VCaP (cell line): ENCODE measurements at regions not wholly inside any gene's neighbourhood (a gene's known extent, or its start where the extent isn't known, plus 50 kb on each side); places are given as distances from the start of the nearest gene placed in this dataset.
"Not testable (repeated sequence)": the region's sequence is repeated elsewhere in the genome, so short reads cannot be mapped to it uniquely, and the experiment has no call there.

Experiments
- H3K27ac ChIP-seq: fragments of 450-650 bp; 2 replicates; pipeline ENCODE4 v1.5.1; 2017
- CTCF ChIP-seq: fragments of 450-650 bp; conservative IDR thresholded peaks from 2 replicates; pipeline ENCODE4 v1.5.1; 2017; ENCODE audit warnings: mild to moderate bottlenecking, moderate library complexity

- TF ChIP-seq CTCF: no peak
- no peak overlapping the region for H3K27ac ChIP-seq
Measured at GRCh38 chr4:31714238-31714637, 994.1 kb downstream of the PCDH7 start.

GRCh38 chr4:31715302-31715701 lies 995.1 kb downstream of the PCDH7 start:
- TF ChIP-seq CTCF: no peak
- no peak overlapping the region for H3K27ac ChIP-seq

- no peak overlapping the region for H3K27ac ChIP-seq
- TF ChIP-seq CTCF: no peak
Measured at GRCh38 chr4:31727030-31727429, 1006.9 kb downstream of the PCDH7 start.

- no peak for TF ChIP-seq CTCF
Measured at GRCh38 chr4:31735004-31735403, 1014.8 kb downstream of the PCDH7 start.

GRCh38 chr4:31737419-31737818 lies 1017.2 kb downstream of the PCDH7 start:
- no peak for TF ChIP-seq CTCF
- no peak overlapping the region for H3K27ac ChIP-seq

More at GRCh38 chr4:31735004-31735403, 1014.8 kb downstream of the PCDH7 start:
- H3K27ac ChIP-seq: no peak overlapping the region

- TF ChIP-seq CTCF: no peak
- no peak overlapping the region for H3K27ac ChIP-seq
Measured at GRCh38 chr4:31741326-31741725, 1021.2 kb downstream of the PCDH7 start.

- TF ChIP-seq CTCF: no peak
Measured at GRCh38 chr4:31748382-31748781, 1028.2 kb downstream of the PCDH7 start.

GRCh38 chr4:31750581-31750980 lies 1030.4 kb downstream of the PCDH7 start:
- H3K27ac ChIP-seq: not testable (repeated sequence)

More at GRCh38 chr4:31748382-31748781, 1028.2 kb downstream of the PCDH7 start:
- H3K27ac ChIP-seq: no peak overlapping the region
